Activated CD4-positive, CD25-positive, alpha-beta regulatory T cell treated with anti-CD3 and anti-CD28 coated beads, Interleukin-2, amount 50 U/mL, for 24 hours (primary cell): ENCODE measurements at regions not wholly inside any gene's neighbourhood (a gene's known extent, or its start where the extent isn't known, plus 50 kb on each side); places are given as distances from the start of the nearest gene placed in this dataset.
"Not testable (repeated sequence)": the region's sequence is repeated elsewhere in the genome, so short reads cannot be mapped to it uniquely, and the experiment has no call there.

Source experiments
- ATAC-seq, 2 donors: fragments of 150-1000 bp; cut with Tn5 transposase; one replicate each; pipeline ENCODE4 v1.10.0; 2021; ENCODE audit warnings: mild to moderate bottlenecking in 1 of 2, moderate library complexity in 1 of 2

DNA sequence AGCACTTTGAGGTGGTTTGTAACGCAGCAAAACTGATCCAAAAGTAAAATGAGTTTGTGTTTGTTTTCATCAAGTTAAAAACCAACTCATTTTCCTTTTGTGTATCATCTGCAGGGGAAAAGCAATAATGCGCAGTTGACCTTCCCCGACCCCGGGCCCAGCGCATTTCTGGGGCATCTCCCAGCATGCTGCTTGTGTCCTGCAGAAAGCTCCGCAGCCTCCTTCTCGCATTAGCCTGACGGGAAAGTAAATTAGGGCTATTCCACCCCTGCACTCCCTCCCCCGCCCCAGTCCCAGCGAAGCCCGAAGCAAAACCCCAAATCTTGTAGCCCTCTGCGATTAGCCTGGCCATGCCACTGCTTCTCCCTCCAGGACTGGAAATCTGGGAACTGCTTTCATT lies 82.0 kb upstream of the PPM1B start:
- ATAC-seq, result no peak

DNA sequence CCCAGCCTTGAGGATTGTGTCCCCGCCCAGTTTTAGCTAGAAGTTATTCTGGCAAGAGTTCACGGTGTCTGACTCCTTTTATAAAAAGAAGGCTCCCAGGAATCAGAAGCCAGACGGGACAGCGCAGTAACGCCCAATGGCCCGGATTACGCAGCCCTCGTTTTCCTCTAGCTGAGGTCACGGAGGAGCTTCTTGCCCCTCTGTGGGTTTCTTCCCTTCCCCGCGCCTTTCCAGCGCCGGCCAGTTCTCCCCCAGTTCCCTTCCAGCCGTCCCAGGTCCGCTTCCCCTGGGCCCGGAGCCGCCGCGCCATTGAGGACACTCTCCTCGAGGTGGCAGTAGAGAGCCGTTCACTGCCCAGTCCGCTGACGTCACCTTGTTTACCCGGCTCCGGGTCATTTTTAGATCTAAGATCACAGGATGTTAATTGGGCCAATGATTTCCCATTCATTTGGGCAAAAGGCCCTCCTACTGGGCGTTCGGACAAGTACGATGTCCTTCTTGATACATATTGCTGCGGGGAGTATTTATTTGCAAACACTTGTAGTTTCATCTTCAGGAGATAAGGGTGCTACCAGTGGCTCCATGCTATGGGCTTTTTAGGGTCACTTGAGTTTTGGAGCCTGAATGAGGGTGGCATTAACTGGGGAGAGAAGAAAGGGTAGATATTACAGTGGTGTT lies 81.5 kb upstream of the PPM1B start:
- ATAC-seq, result peak; percentile 77 to 80

DNA sequence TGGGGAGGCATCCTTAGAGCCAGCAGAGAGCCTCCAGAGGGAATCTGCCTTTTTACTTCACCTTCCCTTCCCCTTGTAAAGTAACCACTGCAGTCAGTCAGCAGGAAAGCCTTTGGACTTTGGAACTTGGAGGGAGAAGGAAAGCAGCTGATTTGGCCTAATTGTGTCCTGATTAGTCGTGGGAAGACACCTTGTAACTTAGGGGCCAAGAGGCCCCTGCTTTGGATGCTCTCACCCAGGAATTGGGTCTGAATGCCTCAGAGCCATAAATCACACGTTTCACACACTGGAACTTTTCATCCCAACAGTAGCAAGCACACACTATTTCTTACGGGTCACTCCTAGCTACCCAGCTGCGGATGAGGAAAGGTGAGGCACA lies 81.0 kb upstream of the PPM1B start:
- no peak for ATAC-seq

DNA sequence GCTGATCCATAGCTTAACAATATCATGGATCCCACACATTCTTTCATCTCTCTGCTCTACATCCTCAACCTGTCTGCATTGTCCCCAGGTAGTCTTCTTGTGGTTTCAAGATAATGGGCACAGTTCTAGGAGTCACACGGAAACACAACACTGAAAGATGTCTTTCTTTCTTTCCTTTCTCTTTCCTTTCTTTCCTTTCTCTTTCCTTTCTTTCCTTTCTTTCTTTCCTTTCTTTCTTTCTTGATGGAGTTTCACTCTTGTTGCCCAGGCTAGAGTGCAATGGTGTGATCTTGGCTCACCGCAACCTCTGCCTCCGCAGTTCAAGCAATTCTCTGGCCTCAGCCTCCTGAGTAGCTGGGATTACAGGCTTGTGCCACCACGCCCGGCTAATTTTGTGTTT lies 76.2 kb upstream of the PPM1B start:
- ATAC-seq, result not testable (repeated sequence)

DNA sequence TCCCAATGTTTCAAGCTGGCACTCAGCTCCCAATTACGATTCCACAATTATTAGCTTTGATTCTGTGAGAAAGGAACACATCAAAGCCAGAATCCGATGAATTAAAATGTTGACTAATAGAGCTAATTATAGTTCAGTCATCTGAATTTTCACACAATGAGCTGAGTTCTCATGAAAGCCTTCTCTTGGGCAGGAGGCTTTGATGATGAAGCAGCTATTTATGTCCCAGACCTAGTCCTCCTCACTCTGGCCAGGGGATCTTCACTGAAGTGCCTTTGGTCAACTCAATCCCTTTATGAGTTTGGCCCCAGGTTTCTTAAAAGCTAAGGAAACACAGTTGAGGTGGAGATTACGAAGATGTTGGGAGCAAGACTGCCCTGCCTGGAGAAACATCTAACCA lies 74.7 kb upstream of the PPM1B start:
- no peak for ATAC-seq

DNA sequence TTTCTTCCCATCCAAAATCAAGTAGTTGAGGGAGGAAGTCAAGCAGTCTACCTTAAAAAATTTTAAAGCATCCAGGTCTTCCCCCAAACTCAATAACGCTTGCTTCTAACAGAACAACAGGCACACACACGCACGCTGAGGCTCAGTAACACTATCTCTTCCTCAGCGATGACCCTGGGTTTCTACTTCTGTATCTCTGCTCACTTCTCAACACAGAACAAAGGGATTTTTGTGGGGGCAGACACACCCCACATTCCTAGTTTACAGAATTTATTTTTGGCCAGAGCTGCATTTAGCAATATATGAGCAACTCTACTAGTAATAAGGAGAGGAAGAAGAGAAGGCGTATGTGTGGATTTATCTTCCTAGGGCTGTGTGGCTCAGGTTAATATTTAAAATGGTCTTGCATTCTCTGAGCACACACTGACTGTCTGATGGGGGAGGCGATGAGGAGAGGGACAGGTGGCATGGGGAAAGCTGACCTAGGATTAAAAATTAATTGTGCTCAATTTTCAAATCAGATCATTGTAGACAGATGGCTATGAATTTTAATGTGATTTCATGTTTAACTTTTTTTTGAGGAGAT lies 71.3 kb upstream of the PPM1B start:
- ATAC-seq, result no peak

DNA sequence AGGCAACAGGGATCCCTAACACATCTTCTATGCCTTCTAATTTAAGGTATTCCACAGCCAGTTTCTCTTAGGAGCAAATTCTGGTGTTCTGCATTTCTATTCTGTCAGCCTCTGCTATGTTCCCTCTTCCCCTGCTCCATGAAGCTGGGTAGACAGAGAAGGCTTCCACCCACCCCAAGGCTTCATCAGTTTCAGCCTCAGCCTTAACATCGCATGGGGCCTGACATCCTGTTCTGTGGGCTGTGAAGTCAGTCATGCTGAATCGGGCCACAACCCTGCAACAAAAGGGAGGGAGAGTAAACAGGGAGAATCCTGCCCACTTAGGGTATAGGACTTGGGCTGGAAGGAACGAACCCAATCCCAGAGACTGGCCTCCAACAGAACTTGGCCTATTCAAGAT lies 70.6 kb upstream of the PPM1B start:
- ATAC-seq, result no peak

DNA sequence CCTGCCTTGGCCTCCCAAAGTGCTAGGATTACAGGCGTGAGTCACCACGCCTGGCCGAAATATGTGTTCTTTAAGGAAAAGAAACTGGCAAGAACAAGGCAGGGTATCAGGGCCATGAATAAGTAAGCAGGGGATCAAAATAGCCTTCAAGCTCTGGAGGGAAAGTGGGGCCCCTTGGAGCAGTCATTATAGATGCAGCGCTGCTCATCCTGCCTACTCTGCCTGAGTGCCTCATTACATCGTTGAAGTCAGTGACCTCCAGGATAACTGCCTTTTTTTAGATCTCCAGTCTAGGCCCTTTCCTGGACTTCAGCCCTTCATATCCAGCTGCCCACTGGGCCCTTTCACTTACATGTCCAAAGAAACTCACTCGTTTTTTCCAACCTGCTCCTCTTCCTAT lies 69.8 kb upstream of the PPM1B start:
- ATAC-seq, result no peak

DNA sequence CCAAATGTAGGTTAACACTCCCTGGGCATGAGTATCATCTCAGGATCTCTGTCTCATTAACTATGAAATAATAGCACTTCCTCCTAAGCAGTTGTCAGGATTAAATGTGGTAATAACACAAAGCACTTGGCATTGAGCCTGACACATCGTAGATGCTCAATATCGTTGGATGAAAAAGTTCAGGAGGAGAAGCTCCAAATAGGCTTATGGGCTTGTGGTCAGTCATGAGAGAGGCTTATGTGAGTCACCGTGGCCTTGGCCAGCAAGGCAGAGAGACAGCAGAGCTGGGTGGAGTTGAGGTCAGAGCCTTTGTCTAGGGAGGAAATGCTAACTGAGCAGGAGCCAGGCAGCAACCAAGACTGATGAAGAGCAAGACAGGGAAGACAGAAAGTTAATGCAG lies 68.3 kb upstream of the PPM1B start:
- ATAC-seq, result no peak

DNA sequence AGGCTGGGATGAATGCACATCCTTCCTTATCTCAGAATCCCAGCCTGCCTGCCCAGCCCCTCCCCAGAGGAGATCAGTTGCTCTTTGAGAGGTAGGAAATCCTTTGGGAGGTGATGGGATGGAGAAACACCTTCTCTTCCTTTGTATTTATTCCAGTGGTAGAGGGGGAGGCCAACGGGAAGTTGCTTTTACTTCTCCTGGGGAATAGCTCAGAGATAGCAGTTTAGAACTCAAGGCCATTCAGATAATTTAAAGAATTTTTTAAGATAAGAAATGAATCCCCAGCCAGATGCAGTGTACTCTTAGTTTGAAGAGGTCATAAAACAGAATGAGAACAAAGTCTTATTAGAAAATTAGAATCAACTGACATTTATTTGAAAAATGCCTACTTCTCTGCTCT lies 67.4 kb upstream of the PPM1B start:
- no peak for ATAC-seq

DNA sequence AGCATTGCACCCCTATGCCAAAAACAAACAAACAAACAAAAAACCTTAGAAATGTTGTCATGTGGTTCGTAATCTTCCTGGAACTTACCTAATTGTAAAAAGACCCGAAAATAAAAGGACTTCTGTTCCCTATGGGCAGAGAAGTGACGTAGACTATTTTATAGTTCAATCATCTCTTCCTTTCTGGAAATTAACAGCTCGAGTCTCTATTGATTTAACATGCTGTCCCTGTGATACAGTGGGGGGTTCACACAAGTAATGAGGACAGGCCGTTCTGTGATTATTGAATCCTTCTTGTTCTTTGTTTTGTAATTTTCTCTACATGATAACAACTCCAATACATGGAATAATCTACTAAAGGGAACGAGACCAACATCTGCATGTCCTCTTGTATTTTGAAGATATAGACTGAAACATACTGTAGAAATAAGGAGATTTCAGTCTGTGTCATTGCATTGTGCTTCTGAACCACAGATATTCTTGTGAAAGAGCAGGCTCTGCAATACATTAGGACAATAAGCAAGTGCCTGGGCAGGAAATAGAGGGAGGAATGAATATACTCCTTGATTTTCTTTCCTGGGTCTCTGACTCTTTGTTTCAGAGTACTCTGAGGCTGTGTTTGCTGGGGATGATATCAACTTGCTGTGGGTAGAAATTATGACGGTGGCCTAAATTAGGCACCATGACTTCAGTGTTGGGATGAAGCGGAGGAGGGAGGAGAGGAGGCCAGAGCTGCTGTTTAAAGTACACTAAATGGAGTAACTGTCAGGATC lies 65.7 kb upstream of the PPM1B start:
- ATAC-seq, result no peak

DNA sequence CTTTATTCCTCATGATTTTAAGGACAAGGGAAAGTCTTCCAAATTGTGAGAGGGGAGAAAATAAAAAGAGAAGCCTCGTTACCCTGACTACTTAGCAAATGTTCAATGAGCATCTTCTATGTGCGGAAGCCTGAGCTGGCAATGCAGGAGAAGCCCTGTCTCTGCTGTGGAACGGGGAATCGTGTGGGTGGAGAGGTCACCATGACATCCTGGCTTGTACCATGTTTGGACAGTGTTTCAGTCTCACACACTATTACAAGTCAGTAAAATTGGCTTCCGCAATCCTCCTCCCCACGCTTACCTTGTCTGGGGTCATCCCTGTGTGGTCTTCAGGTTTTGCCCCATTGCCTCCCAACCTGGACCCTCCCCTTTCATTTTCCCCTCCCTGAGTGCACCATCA lies 65.0 kb upstream of the PPM1B start:
- ATAC-seq, result no peak

DNA sequence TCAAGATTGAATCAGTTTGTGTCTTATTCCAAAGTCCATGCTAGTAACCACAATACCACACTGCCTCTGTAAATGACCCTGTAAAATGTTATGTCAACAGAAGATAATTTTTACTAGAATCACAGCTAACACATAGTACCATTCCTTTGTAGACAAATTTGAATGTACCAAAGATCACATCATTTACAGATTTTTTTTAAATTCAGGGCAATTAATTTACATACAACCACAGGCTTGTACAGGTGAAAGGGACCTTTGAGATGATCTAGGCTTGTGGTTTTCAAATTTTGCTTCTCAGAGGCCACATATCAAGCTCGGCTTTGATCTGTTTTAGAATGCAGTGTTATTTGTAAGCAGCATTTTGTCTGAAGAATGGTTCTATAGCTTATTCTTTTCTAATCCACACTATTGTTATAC lies 63.8 kb upstream of the PPM1B start:
- ATAC-seq, result no peak

DNA sequence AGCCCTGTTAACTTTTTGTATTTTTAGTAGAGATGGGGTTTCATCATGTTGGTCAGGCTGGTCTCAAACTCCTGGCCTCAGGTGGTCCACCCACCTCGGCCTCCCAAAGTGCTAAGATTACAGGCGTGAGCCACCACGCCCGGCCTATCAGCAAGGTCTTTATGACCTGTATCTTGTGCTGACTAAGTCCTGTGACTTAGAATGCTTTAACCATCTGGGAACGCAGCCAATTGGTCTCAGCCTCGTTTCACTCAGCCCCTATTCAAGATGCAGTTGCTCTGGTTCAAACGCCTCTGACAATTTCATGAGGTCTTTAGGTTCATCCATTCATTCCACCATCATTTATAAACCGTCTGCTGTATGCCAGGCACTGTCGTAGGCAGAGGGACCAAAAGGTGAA lies 62.2 kb upstream of the PPM1B start:
- ATAC-seq, result not testable (repeated sequence)

DNA sequence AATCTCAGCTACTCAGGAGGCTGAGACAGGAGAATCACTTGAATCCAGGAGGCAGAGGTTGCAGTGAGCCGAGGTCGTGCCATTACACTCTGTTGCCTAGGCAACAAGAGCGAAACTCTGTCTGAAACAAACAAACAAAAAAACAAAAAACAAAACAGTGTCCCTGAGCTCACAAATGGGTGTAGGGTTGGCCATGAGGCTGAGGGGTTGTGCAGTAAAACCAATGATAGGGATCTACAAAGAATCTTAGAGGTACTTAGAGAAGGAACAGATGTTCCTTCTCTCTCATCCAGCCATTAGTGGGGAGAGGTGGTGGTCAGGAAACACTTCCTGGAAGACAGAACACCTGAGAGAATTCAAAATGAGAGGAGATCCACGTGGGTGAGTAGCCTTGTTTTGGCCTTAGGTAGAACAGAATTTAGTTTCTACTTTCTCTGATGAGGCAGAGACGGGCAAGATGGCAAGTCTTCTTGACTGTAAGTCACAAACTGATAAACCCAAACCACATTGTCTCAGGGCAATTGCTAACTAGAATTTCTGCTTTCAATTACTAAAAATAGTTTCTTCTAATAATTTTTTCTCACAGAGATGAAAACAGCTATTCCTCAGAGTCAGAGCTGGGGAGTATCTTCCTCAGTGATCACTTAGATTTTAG lies 61.5 kb upstream of the PPM1B start:
- no peak for ATAC-seq

DNA sequence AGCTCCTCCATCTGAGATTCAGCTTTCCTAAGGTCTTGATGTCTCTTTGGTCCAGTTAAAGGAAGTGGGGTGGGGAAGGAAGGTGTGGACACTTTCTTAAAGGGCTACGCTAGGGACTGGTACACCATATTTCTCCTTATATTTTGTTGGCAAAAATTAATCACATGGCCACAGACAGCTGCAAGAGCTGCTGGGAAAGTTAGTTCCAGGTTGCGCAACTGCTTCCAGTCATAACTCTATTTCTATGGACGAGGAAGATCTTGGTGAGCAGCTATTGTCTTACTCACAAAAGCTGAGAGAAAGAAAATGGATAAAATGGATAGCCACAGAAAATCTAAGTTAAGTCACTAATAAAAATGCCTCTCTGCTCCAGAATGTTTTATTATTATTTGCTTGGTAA lies 60.7 kb upstream of the PPM1B start:
- no peak for ATAC-seq

DNA sequence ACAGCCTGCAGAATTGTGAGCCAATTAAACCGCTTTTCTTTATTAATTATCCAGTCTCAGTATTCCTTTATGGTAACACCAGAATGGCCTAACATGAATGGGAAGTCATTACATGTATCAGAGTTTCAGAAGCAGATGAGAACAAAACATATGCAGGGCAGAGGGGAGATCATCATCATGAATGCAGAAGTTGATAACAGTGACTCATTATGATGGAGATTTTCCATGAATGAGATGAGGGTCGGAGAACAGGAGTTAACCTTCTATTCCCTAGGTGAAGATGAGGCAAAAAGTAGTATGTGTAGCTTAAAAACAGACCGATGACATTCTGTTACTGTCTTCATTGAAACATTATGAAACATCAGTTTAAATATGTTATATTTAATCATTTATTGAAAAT lies 59.5 kb upstream of the PPM1B start:
- ATAC-seq, result no peak

DNA sequence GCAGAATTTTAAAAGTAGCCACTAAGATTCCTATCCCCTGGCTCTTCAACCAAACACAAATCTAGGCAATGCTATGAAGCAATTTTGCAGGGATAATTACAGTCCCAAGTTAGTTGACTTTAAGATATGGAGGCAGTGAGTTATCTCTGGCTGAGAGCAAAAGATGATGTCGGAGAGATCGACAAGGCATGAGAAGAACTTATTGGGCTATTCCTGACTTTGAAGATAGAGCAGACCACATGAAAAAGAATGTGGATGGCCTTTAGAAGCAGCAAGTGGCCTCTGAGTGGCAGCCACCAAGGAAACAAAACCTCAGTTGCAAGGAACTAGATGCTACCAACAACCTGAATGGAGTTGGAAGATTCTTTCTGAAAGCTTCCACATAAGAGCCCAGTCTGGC lies 58.2 kb upstream of the PPM1B start:
- no peak for ATAC-seq

DNA sequence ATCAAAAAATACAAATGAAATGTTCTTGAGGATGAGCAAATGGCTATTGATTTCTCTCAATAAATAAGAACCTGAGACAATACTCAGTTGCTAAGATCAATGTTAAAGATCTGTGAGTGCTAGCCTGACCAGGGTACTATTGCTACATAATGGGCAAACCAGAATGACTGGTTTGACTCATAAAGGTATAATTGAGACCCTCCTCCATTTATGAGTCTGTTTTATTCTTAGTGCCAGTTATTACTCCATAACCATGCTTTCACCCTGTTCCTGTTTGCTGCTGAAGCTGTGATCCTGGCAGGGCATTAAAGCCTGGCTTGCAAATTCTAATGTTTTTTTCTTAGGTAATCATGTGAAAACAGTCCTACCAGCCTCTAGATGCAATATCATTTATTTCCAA lies 56.6 kb upstream of the PPM1B start:
- no peak for ATAC-seq

DNA sequence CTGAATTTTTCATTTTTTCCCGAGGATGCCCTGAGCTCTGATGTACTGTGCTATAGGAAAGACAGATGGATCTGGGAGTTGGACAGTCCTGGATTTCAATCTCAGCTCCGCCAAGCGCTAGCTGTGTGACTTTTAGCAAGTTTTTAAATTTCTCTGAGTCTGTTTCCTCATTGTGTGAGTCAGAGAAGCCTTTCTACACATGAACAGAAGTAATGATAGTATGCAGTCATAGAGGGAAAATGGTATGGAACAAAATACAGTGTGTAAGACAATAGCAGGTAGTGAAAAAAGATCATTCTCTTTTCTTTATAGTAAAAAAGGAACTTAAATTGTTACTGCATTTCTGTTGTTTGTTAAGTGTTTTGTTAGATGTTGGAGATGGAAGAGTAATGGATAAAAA lies 52.4 kb upstream of the PPM1B start:
- ATAC-seq, result no peak

DNA sequence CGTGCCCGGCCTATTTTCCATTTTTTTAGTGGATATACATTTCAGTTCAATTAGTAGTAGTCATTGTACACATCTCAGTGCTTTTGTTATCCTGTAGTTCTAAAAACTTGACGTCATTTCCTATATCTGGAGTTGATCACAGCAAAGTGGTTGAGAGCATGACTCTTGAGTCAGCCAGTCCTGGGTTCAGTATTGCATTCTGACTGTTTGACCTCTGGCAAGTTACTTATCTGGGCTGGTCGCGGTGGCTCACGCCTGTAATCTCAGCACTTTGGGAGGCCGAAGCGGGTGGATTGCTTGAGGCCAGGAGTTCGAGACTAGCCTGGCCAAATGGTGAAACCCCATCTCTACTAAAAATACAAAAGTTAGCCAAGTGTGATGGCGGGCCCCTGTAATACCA lies 50.4 kb upstream of the PPM1B start:
- peak in 1 of 2 donors; percentile 28 for ATAC-seq
